ENCODE measurements at regions not wholly inside any gene's neighbourhood (a gene's known extent, or its start where the extent isn't known, plus 50 kb on each side); places are given as distances from the start of the nearest gene placed in this dataset.

GRCh38 chr2:194587739-194588270 lies 1069.2 kb upstream of the SLC39A10 start:
- Histone ChIP-seq H3K79me2 (ENCODE audit: control insufficient read depth, insufficient read depth, low read length) (no peaks in the 10 kb centered on the region), H3K36me3 (ENCODE audit: control insufficient read depth in 2 of 2, extremely low read depth in 1 of 2, insufficient read depth in 2 of 2, low read length in 2 of 2) (no peaks in the 10 kb centered on the region), H2AFZ (ENCODE audit: low read depth, low read length) (no peak overlapping the region), H3K27ac (ENCODE audit: insufficient read depth, low read depth, low read length) (no peak overlapping the region), H4K20me1 (replicated peaks; ENCODE audit: control insufficient read depth, extremely low read depth, insufficient read depth, low read length) (no peaks in the 10 kb centered on the region), H3K9me1 (replicated peaks; ENCODE audit: control insufficient read depth, extremely low read depth, insufficient read depth, low read length) (no peaks in the 10 kb centered on the region), H3K9me3 (replicated peaks; ENCODE audit: control insufficient read depth, insufficient read depth, low read length) (no peaks in the 10 kb centered on the region), H3K27me3 (ENCODE audit: control insufficient read depth in 2 of 2, insufficient read depth in 2 of 2, low read length in 2 of 2) (no peaks in the 10 kb centered on the region), H3K4me3 (replicated peaks in 1 of 3; ENCODE audit: insufficient read depth in 1 of 3, low read depth in 1 of 3, low read length in 3 of 3) (no peak overlapping the region), H3K4me2 (ENCODE audit: insufficient read depth, low read length) (no peak overlapping the region), H3K9ac (replicated peaks; ENCODE audit: extremely low read depth, insufficient read depth, low read length) (no peak overlapping the region), H3K4me1 (ENCODE audit: control insufficient read depth, extremely low read depth, insufficient read depth, low read length) (no peaks in the 10 kb centered on the region)
- intact Hi-C loops (cut with micrococcal nuclease) (no loop called here), dilution Hi-C loops (cut with MboI; ENCODE audit: extremely low pct_ligation_motif_present, low sequenced_read_pairs) (no loop called here)
- CTCF ChIA-PET = no interaction called here
- DNase-seq (ENCODE audit: low read depth, low spot score) = no peak
- no peak for FAIRE-seq
- POLR2A ChIA-PET = no interaction called here
- BruUV-seq (replicated peaks) = no TSS peak
- no peak for TF ChIP-seq EZH2 (IDR thresholded peaks at IDR 0.05; ENCODE audit: borderline replicate concordance, low read depth, low read length, severe bottlenecking)
- no peak for TF ChIP-seq MAX (IDR thresholded peaks at IDR 0.05; ENCODE audit: insufficient read depth, insufficient read length)
- no peak for TF ChIP-seq MYC (IDR thresholded peaks at IDR 0.05; ENCODE audit: low read depth, low read length)
- no peak for TF ChIP-seq GATA2 (IDR thresholded peaks at IDR 0.05; ENCODE audit: insufficient read depth, insufficient read length, low read depth, low read length)
- TF ChIP-seq POLR2A (IDR thresholded peaks at IDR 0.05; ENCODE audit: low read depth, low read length) = no peak
- TF ChIP-seq JUN (IDR thresholded peaks at IDR 0.05; ENCODE audit: borderline replicate concordance, insufficient read depth, insufficient read length, low read depth) = no peak
- TF ChIP-seq POLR2AphosphoS5 (IDR thresholded peaks at IDR 0.05; ENCODE audit: insufficient read depth, low read depth, low read length) = no peak
- no peak for TF ChIP-seq FOS (IDR thresholded peaks at IDR 0.05; ENCODE audit: borderline replicate concordance, insufficient read depth, low read length)
- TF ChIP-seq CTCF (IDR thresholded peaks at IDR 0.05; ENCODE audit: extremely low read depth in 1 of 2, insufficient read depth in 1 of 2, low read depth in 1 of 2, low read length in 2 of 2) = no peak

All from endothelial cell of umbilical vein (primary cell).